ENCODE measurements at regions not wholly inside any gene's neighbourhood (a gene's known extent, or its start where the extent isn't known, plus 50 kb on each side); places are given as distances from the start of the nearest gene placed in this dataset.
"Not testable (repeated sequence)": the region's sequence is repeated elsewhere in the genome, so short reads cannot be mapped to it uniquely, and the experiment has no call there.

DNA sequence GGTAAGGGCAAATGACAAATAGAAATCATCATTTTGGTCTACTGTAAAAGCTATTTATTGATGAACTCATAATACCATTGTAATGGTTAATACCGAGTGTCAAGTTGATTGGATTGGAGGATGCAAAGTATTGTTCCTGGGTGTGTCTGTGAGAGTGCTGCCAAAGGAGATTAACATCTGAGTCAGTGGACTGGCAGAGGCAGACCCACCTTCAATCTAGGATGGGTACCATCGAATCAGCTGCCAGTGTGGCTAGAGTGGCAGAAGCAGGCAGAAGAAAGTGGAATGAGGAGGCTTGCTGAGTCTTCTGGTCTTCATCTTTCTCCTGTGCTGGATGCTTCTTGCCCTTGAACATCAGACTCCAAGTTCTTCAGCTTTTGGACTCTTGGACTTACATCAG, 2092.2 kb upstream of the RAG2 start:
- POLR2A ChIA-PET; DNase-seq; H3K4me1 Mint-ChIP-seq; intact Hi-C loops (cut with DNase I, micrococcal nuclease); H3K36me3 Mint-ChIP-seq (ENCODE audit: low read depth); ATAC-seq; H3K27ac Mint-ChIP-seq; CTCF ChIA-PET; H3K27me3 Mint-ChIP-seq; H3K4me3 Mint-ChIP-seq: not testable (repeated sequence)
- H3K9me3 Mint-ChIP-seq (ENCODE audit: low read depth), result peaks cover 11% of the 10 kb centered on the region

DNA sequence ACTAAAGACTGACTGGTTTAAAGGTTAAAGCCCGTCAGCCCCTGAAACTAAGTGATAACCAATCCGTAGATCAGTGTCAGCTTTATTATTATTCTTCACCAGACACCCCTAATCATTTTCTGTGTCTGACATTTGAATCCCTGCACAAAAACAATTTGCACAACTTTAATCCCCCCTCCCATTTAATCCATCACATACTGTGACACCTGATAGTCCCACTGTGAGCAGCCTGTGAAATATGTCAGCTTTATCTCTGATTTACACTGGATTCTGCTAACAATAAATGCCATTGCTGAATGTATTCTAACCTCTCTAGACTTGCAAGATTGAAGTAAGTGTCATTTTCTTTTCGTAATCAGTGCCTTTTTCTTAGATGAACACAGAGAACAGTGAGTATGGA, 2089.0 kb upstream of the RAG2 start:
- H3K27ac Mint-ChIP-seq, result no peak overlapping the region
- ATAC-seq (no peak), DNase-seq (no peak)
- H3K9me3 Mint-ChIP-seq (ENCODE audit: low read depth), result peaks cover 6% of the 10 kb centered on the region
- intact Hi-C loops (cut with DNase I, micrococcal nuclease), result no loop called here
- POLR2A ChIA-PET, result no interaction called here
- H3K27me3 Mint-ChIP-seq, result no peaks in the 10 kb centered on the region
- no peak overlapping the region for H3K4me3 Mint-ChIP-seq
- H3K36me3 Mint-ChIP-seq (ENCODE audit: low read depth), result no peaks in the 10 kb centered on the region
- CTCF ChIA-PET, result no interaction called here
- H3K4me1 Mint-ChIP-seq, result no peaks in the 10 kb centered on the region

DNA sequence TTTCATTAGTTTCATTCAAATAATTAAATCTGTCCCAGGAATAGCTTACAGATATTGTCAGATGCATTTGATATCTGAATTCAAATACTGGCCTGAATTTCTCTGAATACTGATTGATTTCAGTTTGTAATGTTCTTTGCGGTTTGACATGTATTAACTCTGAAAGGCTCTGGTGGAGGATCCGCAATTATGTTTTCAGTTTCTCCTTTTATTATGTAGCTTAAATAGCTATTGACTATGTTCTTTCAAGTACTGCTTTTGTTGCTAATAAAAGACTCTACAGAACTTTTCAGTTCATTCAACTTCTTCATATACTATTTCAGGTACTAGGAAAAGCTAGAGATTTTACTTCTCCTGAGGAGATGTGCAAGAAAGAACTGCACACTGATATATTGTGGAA, 2085.4 kb upstream of the RAG2 start:
- H3K27me3 Mint-ChIP-seq, result no peaks in the 10 kb centered on the region
- H3K4me3 Mint-ChIP-seq, result no peak overlapping the region
- H3K4me1 Mint-ChIP-seq, result no peaks in the 10 kb centered on the region
- intact Hi-C loops (cut with DNase I, micrococcal nuclease), result no loop called here
- ChIA-PET CTCF (interaction anchor here (1.0 kb wide), 1 partner anchor 17 kb away, joined by 3 read pairs; no protein-coding TSS in a partner anchor), POLR2A (no interaction called here)
- no peak overlapping the region for H3K27ac Mint-ChIP-seq
- no peaks in the 10 kb centered on the region for H3K36me3 Mint-ChIP-seq (ENCODE audit: low read depth)
- H3K9me3 Mint-ChIP-seq (ENCODE audit: low read depth), result peaks cover 8% of the 10 kb centered on the region
- no peak for ATAC-seq
- no peak for DNase-seq

DNA sequence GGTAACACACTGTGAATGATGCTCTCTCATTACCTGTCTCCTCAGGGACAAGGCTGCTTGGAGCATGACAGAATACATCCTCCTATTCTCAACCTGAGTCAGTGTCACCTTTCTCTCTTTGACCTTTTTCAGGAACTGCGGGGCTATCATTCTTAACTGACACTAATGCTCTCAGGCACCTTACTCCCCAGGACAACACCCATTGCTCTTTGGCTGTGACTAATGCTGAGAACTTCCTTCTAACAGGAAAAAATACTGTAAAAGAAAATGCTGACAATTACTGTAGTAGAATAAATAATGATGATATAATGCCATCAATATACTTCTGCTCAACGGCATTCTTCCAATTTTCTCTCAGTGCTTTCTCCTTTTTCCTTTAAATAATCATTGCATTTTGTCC, 2082.7 kb upstream of the RAG2 start:
- Mint-ChIP-seq H3K27ac (no peak overlapping the region), H3K36me3 (ENCODE audit: low read depth) (no peaks in the 10 kb centered on the region), H3K4me3 (no peak overlapping the region), H3K4me1 (no peaks in the 10 kb centered on the region), H3K27me3 (no peaks in the 10 kb centered on the region), H3K9me3 (ENCODE audit: low read depth) (peaks cover 10% of the 10 kb centered on the region)
- intact Hi-C loops (cut with DNase I, micrococcal nuclease), result no loop called here
- ChIA-PET POLR2A (no interaction called here), CTCF (no interaction called here)
- ATAC-seq, result no peak
- DNase-seq, result no peak

DNA sequence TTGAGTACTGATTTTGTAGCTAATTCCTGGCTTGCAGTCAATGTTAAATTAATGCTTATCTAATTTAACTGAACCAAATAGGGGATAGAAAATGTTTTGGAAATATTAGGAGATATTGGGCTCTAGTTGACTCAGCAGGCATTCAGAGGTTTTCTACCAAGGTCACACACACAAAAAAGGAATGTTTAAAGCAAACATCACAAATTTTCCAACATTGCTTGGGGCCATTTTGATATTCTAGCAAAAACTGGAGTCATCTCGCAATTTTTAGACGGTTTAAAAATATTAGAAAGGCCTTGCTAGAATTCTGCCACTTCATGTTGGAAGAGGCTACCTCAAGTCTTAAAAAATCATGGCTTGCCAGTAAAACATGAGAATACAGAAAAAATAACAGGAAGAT, 2082.1 kb upstream of the RAG2 start:
- POLR2A ChIA-PET, result no interaction called here
- Mint-ChIP-seq H3K27me3 (no peaks in the 10 kb centered on the region), H3K4me1 (no peaks in the 10 kb centered on the region), H3K36me3 (ENCODE audit: low read depth) (no peaks in the 10 kb centered on the region), H3K27ac (no peak overlapping the region), H3K9me3 (ENCODE audit: low read depth) (peaks cover 12% of the 10 kb centered on the region), H3K4me3 (no peak overlapping the region)
- no peak for ATAC-seq
- CTCF ChIA-PET, result no interaction called here
- DNase-seq, result no peak
- intact Hi-C loops (cut with DNase I, micrococcal nuclease), result no loop called here

DNA sequence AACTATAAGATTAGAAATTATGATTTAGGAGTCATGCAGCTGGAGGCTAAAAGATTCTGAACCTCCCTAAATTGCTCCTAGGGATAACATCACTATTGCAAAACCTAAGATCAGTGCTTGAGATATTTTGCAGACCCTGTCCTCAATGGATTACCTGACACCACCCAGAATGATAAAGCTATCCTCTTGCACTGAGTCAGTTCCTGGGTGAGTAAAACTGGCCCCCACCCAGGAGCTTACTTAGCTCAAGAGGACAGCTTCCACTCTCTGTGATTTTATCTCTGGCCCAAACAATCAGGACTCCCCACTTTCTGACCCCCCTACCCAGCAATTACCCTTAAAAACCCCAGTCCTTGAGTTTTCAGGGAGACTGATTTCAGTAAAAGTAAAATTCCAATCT, 2074.4 kb upstream of the RAG2 start:
- ATAC-seq (no peak), DNase-seq (no peak)
- no peak overlapping the region for H3K4me3 Mint-ChIP-seq
- ChIA-PET POLR2A (no interaction called here), CTCF (no interaction called here)
- no peaks in the 10 kb centered on the region for H3K36me3 Mint-ChIP-seq (ENCODE audit: low read depth)
- intact Hi-C loops (cut with DNase I, micrococcal nuclease), result no loop called here
- H3K27ac Mint-ChIP-seq, result no peak overlapping the region
- H3K4me1 Mint-ChIP-seq, result no peaks in the 10 kb centered on the region
- H3K9me3 Mint-ChIP-seq (ENCODE audit: low read depth), result peaks cover 13% of the 10 kb centered on the region
- H3K27me3 Mint-ChIP-seq, result no peaks in the 10 kb centered on the region

DNA sequence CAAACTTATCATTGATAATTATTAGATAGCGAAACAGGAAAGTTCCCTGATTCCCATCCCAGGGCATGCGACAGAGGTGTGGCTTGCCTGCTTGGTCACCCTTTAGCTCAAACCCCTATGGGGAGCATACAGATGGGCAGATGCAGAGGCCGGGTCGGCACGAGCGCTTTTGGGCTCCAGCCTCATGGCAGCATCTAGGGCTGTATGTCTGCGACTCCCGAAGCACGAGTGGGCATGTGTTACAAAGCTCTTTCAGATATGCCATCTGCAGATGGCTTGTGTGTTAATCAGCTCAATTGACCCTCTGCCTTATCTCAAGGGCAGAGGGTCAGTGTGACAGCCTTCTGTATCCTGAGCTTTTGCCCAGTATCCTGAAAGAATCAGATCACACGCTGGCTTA, 2069.3 kb upstream of the RAG2 start:
- intact Hi-C loops (cut with DNase I, micrococcal nuclease), result no loop called here
- Mint-ChIP-seq H3K27ac (no peak overlapping the region), H3K9me3 (ENCODE audit: low read depth) (peaks cover 12% of the 10 kb centered on the region), H3K36me3 (ENCODE audit: low read depth) (no peaks in the 10 kb centered on the region), H3K4me1 (no peaks in the 10 kb centered on the region), H3K4me3 (no peak overlapping the region), H3K27me3 (no peaks in the 10 kb centered on the region)
- POLR2A ChIA-PET, result no interaction called here
- CTCF ChIA-PET, result no interaction called here
- DNase-seq (no peak), ATAC-seq (no peak)

DNA sequence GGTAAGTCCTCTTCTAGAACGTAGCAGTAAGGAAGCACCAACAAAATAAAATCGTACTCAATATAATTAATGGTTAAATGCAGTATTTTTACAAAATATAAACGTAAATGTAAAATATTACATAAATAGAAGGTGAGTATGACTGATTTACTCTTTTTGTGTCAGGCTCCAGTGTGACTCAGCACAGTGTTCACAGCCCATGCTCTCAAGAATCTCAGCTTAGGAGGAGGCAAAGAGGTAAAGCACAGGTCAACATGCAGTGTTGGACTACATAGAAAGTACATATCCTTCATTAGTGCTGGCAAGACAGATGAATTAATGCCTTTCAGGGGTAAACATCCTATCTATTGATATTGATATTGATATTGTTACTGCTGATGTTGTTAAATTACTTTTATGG, 2050.6 kb upstream of the RAG2 start:
- Mint-ChIP-seq H3K4me1 (no peaks in the 10 kb centered on the region), H3K27me3 (no peaks in the 10 kb centered on the region), H3K27ac (no peak overlapping the region), H3K4me3 (no peak overlapping the region), H3K36me3 (ENCODE audit: low read depth) (no peaks in the 10 kb centered on the region), H3K9me3 (ENCODE audit: low read depth) (peaks cover 6% of the 10 kb centered on the region)
- DNase-seq, result no peak
- intact Hi-C loops (cut with DNase I, micrococcal nuclease), result no loop called here
- POLR2A ChIA-PET, result no interaction called here
- CTCF ChIA-PET, result no interaction called here
- ATAC-seq, result no peak

DNA sequence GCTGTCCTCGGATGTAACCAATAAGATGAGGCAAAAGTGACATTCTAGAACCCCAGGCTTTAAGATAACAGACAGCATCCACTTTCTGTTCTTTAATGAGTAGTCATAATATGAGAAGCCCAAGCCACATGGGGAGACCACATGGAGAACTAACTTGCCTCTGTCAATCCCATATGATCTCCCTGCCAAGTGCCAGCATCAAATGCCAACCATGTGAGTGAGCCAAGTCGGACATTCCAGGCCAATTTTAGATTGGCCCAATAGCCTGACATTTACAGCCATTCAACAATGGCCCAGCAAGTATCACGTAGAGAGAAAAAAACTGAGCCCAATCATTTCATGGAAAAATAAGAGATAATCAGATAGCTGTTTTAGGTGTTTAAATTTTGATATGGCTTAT, 2048.3 kb upstream of the RAG2 start:
- no peak overlapping the region for H3K27ac Mint-ChIP-seq
- POLR2A ChIA-PET, result no interaction called here
- H3K4me1 Mint-ChIP-seq, result no peaks in the 10 kb centered on the region
- DNase-seq (no peak), ATAC-seq (no peak)
- H3K27me3 Mint-ChIP-seq, result no peaks in the 10 kb centered on the region
- peaks cover 4% of the 10 kb centered on the region for H3K9me3 Mint-ChIP-seq (ENCODE audit: low read depth)
- no peaks in the 10 kb centered on the region for H3K36me3 Mint-ChIP-seq (ENCODE audit: low read depth)
- no peak overlapping the region for H3K4me3 Mint-ChIP-seq
- intact Hi-C loops (cut with DNase I, micrococcal nuclease), result no loop called here
- CTCF ChIA-PET, result no interaction called here

DNA sequence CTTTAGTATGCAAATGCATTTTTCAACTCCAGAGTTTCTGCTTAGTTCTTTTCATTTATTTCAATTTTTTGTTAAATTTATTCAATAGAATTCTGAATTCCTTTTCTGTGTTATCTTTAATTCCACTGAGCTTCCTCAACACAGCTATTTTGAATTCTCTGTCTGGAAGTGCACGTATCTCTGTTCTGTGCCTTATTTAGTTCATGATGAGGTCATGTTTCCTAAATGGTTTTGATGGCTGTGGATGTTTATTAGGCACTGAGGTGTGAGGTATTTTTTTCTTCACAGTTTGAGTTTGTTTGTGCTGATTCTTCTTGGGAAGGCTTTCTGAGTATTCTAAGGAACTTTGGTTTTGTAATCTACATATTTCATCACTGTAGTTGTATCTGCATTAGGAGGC, 2042.8 kb upstream of the RAG2 start:
- CTCF ChIA-PET, result no interaction called here
- Mint-ChIP-seq H3K36me3 (ENCODE audit: low read depth) (no peaks in the 10 kb centered on the region), H3K4me1 (no peaks in the 10 kb centered on the region), H3K27ac (no peak overlapping the region), H3K9me3 (ENCODE audit: low read depth) (peaks cover 9% of the 10 kb centered on the region), H3K27me3 (no peaks in the 10 kb centered on the region), H3K4me3 (no peak overlapping the region)
- POLR2A ChIA-PET, result no interaction called here
- no peak for DNase-seq
- intact Hi-C loops (cut with DNase I, micrococcal nuclease), result no loop called here
- ATAC-seq, result no peak

DNA sequence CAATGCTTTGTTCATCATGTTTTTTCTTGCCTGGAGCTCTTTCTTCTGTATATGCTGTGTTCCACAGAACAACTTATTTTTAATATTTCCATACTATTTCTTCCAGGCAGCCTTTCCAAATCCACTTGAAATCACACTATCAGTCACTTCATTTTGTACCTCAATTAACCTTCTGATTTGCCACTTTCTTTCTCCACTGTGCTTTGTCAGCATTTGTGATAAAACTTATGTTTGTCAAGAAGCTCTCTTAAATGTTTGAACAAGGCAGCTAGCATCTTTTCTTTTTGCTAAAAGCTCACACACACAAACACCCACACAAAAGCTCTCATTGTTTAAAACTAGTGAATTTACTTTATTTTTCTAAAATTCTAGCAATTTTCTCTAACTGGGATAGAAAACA, 2014.7 kb upstream of the RAG2 start:
- ATAC-seq (no peak), DNase-seq (no peak)
- ChIA-PET CTCF (no interaction called here), POLR2A (no interaction called here)
- no peaks in the 10 kb centered on the region for H3K4me1 Mint-ChIP-seq
- intact Hi-C loops (cut with DNase I, micrococcal nuclease), result no loop called here
- H3K27ac Mint-ChIP-seq, result no peak overlapping the region
- peaks cover 20% of the 10 kb centered on the region for H3K9me3 Mint-ChIP-seq (ENCODE audit: low read depth)
- no peaks in the 10 kb centered on the region for H3K27me3 Mint-ChIP-seq
- no peak overlapping the region for H3K4me3 Mint-ChIP-seq
- H3K36me3 Mint-ChIP-seq (ENCODE audit: low read depth), result no peaks in the 10 kb centered on the region

DNA sequence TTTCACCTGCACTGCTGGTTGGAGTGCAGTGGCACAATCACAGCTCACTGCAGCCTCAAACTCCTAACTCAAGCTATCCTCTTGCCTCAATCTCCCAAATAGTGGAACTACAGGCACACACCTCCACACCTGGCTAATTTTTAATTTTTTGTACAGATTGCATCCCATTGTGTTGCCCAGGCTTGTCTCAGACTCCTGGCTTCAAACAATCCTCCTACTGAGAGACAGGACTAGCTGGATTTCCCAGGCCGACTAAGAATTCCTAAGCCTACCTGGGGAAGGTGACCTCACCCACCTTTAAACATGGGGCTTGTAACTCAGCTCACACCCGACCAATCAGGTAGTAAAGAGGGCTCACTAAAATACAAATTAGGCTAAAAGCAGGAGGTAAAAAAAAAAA, 2003.3 kb upstream of the RAG2 start:
- H3K4me3 Mint-ChIP-seq; H3K27me3 Mint-ChIP-seq; DNase-seq; CTCF ChIA-PET; H3K4me1 Mint-ChIP-seq; H3K36me3 Mint-ChIP-seq (ENCODE audit: low read depth); H3K27ac Mint-ChIP-seq; ATAC-seq; intact Hi-C loops (cut with DNase I, micrococcal nuclease); POLR2A ChIA-PET: not testable (repeated sequence)
- peaks cover 12% of the 10 kb centered on the region for H3K9me3 Mint-ChIP-seq (ENCODE audit: low read depth)

DNA sequence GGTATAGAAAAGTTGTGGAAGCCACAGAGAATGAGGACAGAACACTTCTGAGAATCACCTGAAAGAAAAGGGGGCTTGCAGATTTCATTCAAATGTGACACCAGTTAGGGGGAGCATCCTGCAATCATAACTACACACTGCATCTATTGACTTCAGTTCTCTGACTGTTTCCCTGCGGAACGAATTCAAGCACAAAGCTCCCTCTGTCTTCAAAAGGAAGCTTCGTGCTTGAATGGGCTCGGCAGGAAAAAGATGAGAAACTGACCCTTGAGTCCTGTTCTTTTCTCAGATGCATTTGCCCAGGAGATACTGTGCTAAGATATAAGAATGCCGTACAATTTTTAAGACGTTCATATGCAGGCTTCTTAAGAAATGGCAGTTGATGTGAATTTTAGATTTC, 2000.4 kb upstream of the RAG2 start:
- Mint-ChIP-seq H3K4me1 (no peaks in the 10 kb centered on the region), H3K27me3 (no peaks in the 10 kb centered on the region), H3K4me3 (no peak overlapping the region), H3K36me3 (ENCODE audit: low read depth) (no peaks in the 10 kb centered on the region), H3K9me3 (ENCODE audit: low read depth) (peaks cover 9% of the 10 kb centered on the region), H3K27ac (no peak overlapping the region)
- DNase-seq (no peak), ATAC-seq (no peak)
- intact Hi-C loops (cut with DNase I, micrococcal nuclease), result no loop called here
- ChIA-PET POLR2A (no interaction called here), CTCF (no interaction called here)
